ENCODE measurements at regions not wholly inside any gene's neighbourhood (a gene's known extent, or its start where the extent isn't known, plus 50 kb on each side); places are given as distances from the start of the nearest gene placed in this dataset.

GRCh38 chr7:12092499-12093130 lies 118.5 kb upstream of the TMEM106B start:
- Histone ChIP-seq H3K4me3 (no peak overlapping the region), H3K9me3 (no peaks in the 10 kb centered on the region), H3K27me3 (no peaks in the 10 kb centered on the region), H3K36me3 (no peaks in the 10 kb centered on the region)
- DNase-seq, result peak; percentile 9

DNA sequence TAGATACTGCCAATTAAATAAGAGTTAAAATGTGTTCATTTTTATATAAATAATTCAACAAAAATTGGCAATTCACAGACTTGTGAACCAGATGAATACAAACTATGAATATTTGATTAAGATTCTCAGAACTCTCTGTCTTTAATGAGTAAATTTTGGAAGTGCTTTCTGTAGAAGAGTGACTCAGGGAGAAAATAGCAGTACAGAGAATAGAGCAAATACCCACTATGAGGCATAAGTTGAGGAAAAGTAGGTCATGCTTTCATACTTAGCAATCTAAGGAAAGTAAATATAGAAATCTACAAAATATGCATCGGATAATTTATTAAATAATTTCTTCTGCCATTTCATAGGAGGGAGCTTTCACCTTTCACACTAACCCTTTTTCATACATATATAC lies 117.7 kb upstream of the TMEM106B start:
- no peak overlapping the region for H3K4me3 ChIP-seq
- no peak for DNase-seq
- no peaks in the 10 kb centered on the region for H3K27me3 ChIP-seq
- no peaks in the 10 kb centered on the region for H3K9me3 ChIP-seq
- H3K36me3 ChIP-seq, result no peaks in the 10 kb centered on the region

DNA sequence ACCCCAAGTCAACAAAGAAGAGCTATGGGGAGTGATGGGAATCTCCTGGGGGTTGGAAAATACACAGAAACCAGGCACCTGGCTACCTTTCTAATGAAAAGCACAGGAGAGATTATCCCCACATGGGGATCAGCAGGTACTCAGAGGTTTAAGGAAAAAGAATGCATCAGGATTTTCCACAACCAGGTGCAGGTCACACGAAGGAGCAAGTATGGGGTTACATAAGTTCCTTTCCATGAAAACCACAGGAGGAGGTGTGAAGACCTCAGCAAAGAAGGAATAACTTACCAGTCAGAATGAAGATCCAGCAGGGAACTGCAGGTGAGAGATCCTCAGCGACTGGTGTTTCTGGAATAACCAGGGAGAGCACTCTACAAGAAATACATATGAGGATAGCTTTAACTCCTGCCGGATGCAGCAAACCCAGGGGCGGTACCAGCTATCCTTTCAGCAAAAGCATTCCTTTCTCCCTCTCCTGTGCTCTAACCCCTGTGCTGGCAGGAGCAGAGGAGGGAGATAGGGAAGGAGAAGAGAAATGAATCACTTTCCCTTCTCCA lies 116.7 kb upstream of the TMEM106B start:
- no peaks in the 10 kb centered on the region for H3K9me3 ChIP-seq
- DNase-seq, result no peak
- no peaks in the 10 kb centered on the region for H3K27me3 ChIP-seq
- no peak overlapping the region for H3K4me3 ChIP-seq
- H3K36me3 ChIP-seq, result no peaks in the 10 kb centered on the region

- H3K36me3 ChIP-seq, result no peaks in the 10 kb centered on the region
- no peaks in the 10 kb centered on the region; the same call in 1 of the 2 replicates for H3K27me3 ChIP-seq
- H3K4me3 ChIP-seq, result no peak overlapping the region
- H3K9me3 ChIP-seq, result no peaks in the 10 kb centered on the region
- DNase-seq, result no peak
Measured at GRCh38 chr7:12102126-12102525, 109.0 kb upstream of the TMEM106B start.

DNA sequence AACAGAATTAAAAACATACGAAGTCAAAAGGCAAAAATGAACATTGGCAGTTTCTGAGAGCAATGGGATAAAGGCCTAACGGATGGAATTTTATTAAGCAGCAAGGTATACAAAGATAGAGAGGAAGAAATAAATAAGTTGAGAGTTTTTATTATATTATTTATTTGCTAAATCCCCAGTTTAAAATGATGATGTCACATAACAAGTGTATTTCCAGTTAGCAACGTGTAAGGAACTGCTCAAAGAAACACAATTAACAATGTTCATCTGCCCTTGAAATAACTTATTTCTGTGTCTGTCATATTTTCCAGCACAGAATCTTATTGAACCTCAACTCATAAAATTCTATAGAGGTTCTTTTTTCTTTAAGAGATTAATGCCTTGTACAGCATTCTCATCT lies 108.6 kb upstream of the TMEM106B start:
- Histone ChIP-seq H3K4me3 (no peak overlapping the region), H3K27me3 (no peaks in the 10 kb centered on the region; the same call in 1 of the 2 replicates), H3K9me3 (no peaks in the 10 kb centered on the region), H3K36me3 (no peaks in the 10 kb centered on the region)
- no peak for DNase-seq

GRCh38 chr7:12103948-12104347 lies 107.1 kb upstream of the TMEM106B start:
- Histone ChIP-seq H3K36me3 (no peaks in the 10 kb centered on the region), H3K27me3 (no peaks in the 10 kb centered on the region; the same call in 1 of the 2 replicates), H3K9me3 (no peaks in the 10 kb centered on the region), H3K4me3 (no peak overlapping the region)
- DNase-seq, result no peak

DNA sequence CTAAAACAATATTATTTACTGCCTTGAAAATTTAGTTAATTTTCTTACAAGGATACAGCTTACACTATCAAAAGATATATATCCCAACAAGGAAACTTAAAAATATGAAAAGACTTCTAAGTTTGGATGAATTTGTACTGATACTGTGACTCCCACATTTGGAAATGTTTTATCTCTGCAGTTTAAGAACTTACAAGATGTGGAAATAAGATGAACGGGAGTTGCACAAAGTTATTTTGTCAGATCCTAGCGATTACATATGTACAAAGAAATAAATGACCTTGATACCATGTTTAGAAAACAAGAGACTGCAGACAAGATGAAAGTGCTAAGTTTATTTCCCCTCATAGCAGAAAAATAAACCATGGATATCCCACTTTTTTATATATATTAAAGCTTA lies 103.7 kb upstream of the TMEM106B start:
- Histone ChIP-seq H3K36me3 (no peaks in the 10 kb centered on the region), H3K27me3 (peaks cover 10% of the 10 kb centered on the region), H3K9me3 (no peaks in the 10 kb centered on the region), H3K4me3 (no peak overlapping the region)
- no peak for DNase-seq

- H3K9me3 ChIP-seq, result no peaks in the 10 kb centered on the region
- DNase-seq, result no peak
Measured at GRCh38 chr7:12107841-12108254, 103.2 kb upstream of the TMEM106B start.

DNA sequence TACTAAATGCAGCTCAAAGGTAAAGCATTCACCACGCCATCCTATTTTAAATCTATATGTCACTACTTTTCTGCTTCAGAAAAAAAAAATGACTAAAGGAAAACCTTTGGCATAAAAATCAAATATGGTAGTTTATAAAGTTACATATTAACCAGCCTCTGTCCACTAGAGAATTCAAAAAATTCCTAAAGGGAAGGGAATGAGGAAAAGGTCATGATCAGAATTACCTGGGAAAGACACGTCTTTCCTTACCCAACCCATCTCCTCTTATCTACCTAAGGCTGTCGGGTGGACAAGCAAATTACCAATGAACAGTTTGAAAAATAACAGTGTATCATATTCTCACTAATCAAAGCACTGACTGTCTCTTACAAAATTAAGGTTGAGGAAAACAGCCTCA lies 100.7 kb upstream of the TMEM106B start:
- Histone ChIP-seq H3K27me3 (peaks cover 14% of the 10 kb centered on the region), H3K9me3 (no peaks in the 10 kb centered on the region), H3K4me3 (no peak overlapping the region), H3K36me3 (no peaks in the 10 kb centered on the region)
- DNase-seq, result no peak

More at GRCh38 chr7:12107841-12108254, 103.2 kb upstream of the TMEM106B start:
- Histone ChIP-seq H3K4me3 (no peak overlapping the region), H3K27me3 (peaks cover 10% of the 10 kb centered on the region), H3K36me3 (no peaks in the 10 kb centered on the region)

- Histone ChIP-seq H3K36me3 (no peaks in the 10 kb centered on the region), H3K4me3 (peak overlapping the region; percentile 13; the same call in 1 of the 2 replicates), H3K9me3 (no peaks in the 10 kb centered on the region), H3K27me3 (peaks cover 21% of the 10 kb centered on the region)
- DNase-seq, result peak; percentile 25
Measured at GRCh38 chr7:12111422-12112405, 99.4 kb upstream of the TMEM106B start.

- H3K36me3 ChIP-seq, result no peaks in the 10 kb centered on the region
- no peak overlapping the region for H3K4me3 ChIP-seq
- no peak for DNase-seq
- peaks cover 11% of the 10 kb centered on the region for H3K27me3 ChIP-seq
- H3K9me3 ChIP-seq, result no peaks in the 10 kb centered on the region
Measured at GRCh38 chr7:12117170-12117569, 93.9 kb upstream of the TMEM106B start.

- peaks cover 11% of the 10 kb centered on the region for H3K27me3 ChIP-seq
- no peaks in the 10 kb centered on the region for H3K9me3 ChIP-seq
- H3K36me3 ChIP-seq, result no peaks in the 10 kb centered on the region
- DNase-seq, result no peak
- no peak overlapping the region for H3K4me3 ChIP-seq
Measured at GRCh38 chr7:12119620-12120303, 91.3 kb upstream of the TMEM106B start.

DNA sequence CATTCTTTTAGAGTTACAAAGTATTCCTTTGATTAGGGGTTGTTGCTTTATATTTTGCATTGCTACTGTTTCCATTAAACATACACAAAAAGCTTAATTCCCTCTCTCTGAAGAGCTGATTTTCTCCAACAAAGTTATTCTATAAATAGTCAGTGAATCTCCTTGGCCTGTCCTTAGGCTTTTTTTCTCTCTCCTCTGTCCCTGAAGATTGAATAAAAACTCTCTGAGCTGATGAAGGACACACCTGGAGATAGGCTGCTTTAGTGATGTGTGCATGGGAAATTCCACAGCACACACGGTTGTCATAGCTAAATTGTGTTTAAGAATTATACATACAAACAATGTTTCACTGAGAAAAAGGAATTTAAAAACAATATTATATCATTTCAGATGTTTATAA lies 90.5 kb upstream of the TMEM106B start:
- no peaks in the 10 kb centered on the region for H3K36me3 ChIP-seq
- H3K9me3 ChIP-seq, result no peaks in the 10 kb centered on the region
- no peak for DNase-seq

GRCh38 chr7:12123172-12123571 lies 87.9 kb upstream of the TMEM106B start:
- Histone ChIP-seq H3K4me3 (no peak overlapping the region), H3K9me3 (no peaks in the 10 kb centered on the region), H3K36me3 (no peaks in the 10 kb centered on the region), H3K27me3 (no peaks in the 10 kb centered on the region)
- DNase-seq, result no peak

More for the DNA sequence above, 90.5 kb upstream of the TMEM106B start:
- Histone ChIP-seq H3K4me3 (no peak overlapping the region), H3K27me3 (peaks cover 4% of the 10 kb centered on the region)

DNA sequence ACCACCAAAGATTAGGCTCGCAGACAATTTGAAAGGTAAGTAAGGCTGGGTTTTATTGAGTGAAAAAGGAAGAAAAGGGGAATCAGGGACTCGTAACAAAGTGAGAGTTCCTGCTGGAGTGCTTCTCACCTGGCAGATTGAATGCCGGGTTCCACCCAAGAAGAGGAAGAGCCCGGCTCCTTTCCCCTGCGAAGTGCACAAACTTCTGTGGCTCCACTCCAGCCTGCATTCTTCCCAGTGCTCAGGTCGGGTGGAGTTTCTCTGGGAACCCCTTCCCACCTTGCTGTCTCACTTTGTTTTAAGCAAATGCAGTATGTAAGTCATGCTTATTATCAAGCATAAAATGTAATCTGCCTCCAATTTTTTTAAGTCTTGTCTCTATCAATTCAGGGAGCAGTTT lies 87.1 kb upstream of the TMEM106B start:
- DNase-seq, result no peak
- Histone ChIP-seq H3K4me3 (no peak overlapping the region), H3K36me3 (no peaks in the 10 kb centered on the region), H3K9me3 (no peaks in the 10 kb centered on the region), H3K27me3 (no peaks in the 10 kb centered on the region)

DNA sequence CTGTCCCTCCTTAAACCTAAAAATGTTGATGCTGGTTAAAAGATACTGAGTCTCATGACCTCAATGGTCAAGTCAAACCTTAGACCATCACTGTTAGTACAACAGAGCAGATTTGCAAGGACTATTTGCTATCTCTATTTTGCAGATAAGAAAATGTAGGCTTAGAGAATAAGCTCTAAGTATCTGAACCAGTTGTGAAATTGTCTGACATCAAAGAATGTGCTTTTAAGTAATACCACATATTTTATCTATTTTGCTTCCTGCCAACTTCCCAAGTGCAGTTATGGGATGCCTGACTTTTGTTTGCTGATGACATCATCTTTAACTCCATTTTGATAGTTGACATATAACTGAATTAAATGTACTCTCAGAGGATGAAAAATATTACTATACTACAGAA lies 83.6 kb upstream of the TMEM106B start:
- Histone ChIP-seq H3K27me3 (no peaks in the 10 kb centered on the region), H3K9me3 (no peaks in the 10 kb centered on the region), H3K4me3 (no peak overlapping the region), H3K36me3 (no peaks in the 10 kb centered on the region)
- no peak for DNase-seq

DNA sequence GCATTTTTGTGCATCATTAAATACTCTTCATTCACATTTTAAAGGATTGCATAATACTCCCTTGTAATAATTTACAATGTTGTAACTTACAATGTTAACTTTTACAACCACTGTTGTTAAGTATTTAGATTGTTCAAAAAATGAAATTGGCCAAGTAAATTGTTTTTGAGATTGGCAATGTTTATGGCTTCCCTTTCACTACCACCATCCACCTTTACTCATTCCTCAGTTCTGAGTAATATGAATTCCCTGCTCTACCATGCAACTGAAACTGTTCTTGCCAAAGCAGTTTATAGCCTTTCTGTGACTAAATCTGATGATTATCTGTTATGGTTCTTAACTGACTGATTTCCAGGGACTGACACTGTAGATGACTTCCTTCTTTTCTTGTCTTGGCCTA lies 80.5 kb upstream of the TMEM106B start:
- H3K27me3 ChIP-seq, result no peaks in the 10 kb centered on the region
- no peak overlapping the region for H3K4me3 ChIP-seq
- H3K9me3 ChIP-seq, result no peaks in the 10 kb centered on the region
- DNase-seq, result no peak
- no peaks in the 10 kb centered on the region for H3K36me3 ChIP-seq

Data from MG63 (cell line).